Cerebellar cortex (tissue), 1 donor: ENCODE measurements at regions not wholly inside any gene's neighbourhood (a gene's known extent, or its start where the extent isn't known, plus 50 kb on each side); places are given as distances from the start of the nearest gene placed in this dataset.

ENCODE experiments used
- DNase-seq: peaks from one replicate; pipeline ENCODE4 v3.0.0-alpha.2; 2015; ENCODE audit warnings: low spot score

DNA sequence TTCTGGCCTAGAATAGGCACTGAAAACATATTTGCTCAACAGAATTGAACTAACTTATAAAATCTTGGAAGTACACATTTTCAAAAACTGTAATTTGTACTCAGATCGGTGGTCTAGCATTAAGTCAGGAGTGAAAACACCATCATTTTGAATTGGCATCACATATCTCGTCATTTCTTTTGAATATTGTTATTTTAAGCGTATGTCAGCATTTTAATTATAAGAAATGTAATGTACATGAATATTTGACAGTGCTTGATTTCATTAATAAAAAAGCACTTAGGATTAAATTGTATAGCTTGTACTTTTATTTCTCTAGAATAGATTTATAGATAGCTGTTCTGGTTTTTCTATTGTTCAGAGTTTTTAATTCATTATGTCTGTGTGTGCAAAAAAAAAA is 892.2 kb downstream of the BCL11B start:
- no peak for DNase-seq

DNA sequence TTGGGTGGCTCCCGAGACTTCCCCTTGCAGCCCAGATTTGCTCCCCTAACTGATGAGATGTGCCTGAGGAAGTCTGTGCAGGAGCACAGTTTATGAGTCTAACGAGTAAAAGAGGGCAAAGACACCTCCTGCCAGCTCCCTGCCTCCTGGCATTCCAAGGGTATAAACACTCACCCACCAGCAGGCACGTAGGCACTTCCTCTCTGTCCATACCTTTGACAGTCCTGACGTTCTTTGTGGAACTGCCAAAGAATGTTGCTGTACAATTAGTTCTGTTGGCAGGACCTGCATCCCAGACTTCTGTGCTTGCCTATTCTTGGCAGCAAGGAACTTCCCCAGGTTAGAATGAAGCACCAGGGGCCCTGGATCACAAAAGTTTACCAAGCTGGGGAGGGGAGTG is 889.3 kb downstream of the BCL11B start:
- DNase-seq = no peak

DNA sequence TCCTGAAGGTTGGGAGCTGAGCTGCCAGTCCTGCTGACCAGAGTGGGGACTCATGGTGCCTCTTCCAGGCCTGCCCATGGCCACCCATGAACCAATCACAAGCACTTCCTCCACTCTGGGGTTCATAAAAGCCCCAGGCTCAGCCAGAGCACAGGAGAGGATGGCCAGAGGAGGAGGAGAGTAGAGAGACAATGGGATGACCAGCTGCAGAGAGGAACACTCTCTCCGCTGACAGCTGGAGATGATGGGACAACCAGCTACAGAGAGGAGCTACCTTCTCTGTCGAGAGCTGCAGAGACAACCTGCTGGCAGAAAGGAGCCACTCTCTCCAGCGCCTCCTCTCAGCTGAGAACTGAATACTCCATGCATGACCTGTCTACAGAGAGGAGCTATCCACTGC is 886.1 kb downstream of the BCL11B start:
- no peak for DNase-seq

DNA sequence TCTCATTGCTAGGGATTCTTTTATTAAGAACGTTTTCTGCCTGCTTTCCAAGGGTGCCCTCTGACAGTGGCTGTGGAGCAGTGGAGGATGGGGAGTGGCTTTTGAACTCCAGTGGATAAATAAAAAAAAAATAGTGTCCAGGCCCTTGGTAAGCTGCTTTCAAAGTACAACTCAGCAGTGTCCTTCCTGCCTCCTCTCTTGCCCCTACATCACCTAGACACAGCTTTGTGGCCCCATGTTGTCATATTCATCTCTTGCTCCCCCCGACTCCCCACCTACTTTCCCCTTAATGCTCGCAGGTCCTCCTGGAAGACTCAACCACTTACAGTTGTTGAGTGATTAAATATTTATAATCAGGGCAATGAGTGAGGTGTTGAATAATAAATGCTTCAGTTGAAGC is 880.9 kb downstream of the BCL11B start:
- no peak for DNase-seq

DNA sequence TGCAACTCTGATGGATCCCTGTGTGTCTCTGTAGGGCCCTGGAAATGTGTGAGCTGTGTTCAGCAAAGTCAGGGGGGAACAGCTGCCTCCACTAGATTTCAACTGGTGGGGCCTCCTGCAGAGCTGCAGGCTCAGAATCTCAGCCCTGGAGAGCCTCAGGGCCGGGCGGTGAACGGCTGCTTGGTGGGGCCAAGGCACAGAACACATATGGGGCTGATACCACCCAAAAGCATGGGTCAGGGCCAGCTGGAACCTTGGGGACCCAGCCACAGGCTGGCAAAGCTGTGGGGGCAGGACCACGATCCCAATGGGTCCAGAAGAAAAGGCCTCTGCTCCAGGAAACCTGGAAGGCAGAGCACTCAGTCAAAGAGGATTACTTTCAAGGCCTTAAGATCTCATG is 878.5 kb downstream of the BCL11B start:
- DNase-seq = no peak

DNA sequence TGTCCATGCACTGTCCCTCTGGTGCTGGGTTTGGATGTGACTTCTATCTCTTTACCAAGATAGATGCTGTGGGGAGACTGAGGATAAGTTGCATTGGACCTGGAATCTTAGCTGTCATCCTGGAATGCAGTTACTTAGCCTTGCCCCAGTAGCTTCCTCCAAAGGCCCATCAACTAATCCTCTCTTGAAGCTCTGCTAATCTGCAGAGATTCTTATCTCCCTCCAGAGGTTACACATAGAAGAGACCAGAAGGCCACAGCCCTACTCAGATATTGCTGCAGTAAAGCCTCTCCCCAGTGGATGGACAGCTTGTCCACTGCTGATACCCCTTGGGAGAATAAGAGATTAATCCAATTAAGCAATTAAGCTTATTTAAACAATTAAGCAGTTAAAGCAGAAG is 867.2 kb downstream of the BCL11B start:
- DNase-seq = no peak

DNA sequence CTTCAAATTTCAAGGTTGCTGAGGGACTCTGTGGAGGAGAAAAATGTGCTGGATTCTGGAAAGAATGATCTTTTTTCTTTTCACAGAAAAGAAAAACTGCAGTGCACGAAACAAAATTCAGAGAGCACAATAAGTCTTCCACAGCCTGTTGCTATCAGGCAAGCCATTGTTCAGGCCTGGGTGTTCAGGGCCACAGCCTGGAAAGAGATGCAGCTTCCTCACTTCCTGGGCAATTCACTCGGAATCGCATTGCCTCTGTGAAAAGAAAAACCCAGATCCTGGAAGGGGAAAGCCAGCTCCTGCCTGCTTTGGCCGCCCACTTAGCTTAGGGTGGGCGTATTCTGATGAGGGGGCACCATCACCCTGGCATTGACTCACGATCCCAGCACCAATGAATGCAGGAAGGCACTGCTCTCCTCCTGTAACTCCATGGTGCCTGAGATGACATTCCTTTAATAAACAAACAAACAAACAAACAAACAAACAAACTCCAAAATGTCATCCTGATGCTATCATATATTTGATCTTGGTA is 863.9 kb downstream of the BCL11B start:
- no peak for DNase-seq

DNA sequence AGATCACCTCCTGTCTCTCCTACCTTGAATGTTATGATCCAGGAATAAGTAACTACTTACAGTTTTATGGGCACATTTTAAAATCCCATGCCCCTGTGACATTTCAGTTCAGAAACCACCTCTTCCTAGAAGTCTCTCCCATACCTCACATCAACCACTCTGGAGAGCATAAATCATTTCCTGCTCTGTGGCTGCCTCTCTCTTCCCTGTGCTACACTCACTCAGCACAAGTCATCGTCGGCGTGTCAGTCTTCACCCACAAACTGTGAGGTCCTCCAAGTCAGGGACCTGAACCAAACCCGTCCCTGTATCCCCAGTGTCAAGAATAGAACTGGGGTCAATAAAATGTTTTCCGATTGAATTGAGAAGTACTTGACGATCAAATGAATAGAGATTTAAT is 863.3 kb downstream of the BCL11B start:
- no peak for DNase-seq

DNA sequence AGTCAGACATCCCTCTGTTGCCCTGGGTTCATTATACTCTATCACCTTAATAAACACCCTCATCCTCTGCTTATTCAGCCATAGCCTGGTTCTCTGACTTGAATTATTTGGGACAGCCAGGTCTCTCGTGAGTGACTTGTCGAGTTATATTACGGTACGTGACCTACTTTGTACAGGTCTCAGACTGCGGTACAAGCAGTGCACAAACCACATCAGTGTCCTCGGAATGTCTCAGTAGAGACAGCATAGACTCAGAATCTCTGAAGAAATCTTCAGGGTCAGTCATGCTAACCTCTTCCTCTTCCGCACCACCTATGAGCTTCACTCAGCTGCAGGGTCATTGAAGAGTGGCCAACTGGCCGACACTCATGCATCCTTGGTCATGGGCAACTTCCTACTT is 860.8 kb downstream of the BCL11B start:
- DNase-seq = no peak

DNA sequence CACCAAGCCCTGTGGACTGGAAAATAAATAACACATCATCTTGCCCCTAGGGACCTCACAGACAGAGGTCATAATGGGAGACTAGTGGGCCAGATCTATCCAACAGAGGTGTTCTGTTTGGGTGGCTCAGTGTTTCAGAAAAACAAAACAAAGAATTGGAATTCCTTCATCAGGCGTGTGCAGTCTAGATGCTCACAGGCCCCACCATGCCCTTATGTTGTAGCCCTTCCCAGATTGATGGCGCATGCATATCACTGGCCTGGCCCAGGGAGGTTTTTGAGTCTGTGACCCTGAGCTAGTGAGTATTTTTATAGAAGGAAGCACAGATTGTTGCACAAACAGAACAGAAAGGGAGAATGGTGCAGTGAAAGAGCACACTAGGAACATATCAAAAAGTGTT is 859.6 kb downstream of the BCL11B start:
- DNase-seq = no peak

DNA sequence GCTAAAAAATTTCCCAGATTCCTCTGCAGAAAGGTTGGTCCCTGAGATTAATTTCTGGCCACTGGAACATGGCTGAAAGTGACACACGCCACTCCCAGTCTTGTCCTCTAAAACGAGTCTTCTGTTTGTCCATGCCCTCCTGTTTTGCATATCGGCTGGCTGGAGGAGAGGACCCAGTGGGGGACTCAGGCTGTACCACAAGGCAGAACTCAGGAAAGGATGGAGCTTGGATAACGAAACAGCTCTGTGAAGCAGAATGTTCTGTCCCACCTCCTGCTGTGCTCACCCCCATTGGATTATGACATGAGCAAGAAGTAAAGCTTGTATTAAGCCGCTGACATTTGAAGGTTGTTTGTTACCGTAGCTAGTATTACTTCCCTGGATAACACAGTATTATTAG is 856.2 kb downstream of the BCL11B start:
- no peak for DNase-seq

DNA sequence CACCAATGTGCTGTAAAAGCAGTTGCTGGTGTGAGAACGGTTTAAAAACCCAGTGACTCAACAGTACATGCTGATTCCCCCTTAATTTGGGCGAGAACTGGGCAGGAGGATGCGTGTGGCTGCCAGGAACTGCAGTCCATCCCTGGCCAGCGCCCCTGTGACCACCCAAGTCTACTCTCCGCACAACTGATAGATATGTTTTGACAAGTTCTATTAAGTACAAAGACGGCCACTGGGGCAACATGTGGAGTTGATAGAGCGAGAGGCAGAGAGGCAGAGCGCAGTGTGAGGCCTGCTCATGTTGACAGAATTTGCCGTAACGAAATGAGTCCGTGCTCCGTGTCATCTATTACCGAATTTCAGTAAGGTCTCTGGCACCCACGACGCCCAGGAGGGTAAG is 855.0 kb downstream of the BCL11B start:
- DNase-seq = no peak

DNA sequence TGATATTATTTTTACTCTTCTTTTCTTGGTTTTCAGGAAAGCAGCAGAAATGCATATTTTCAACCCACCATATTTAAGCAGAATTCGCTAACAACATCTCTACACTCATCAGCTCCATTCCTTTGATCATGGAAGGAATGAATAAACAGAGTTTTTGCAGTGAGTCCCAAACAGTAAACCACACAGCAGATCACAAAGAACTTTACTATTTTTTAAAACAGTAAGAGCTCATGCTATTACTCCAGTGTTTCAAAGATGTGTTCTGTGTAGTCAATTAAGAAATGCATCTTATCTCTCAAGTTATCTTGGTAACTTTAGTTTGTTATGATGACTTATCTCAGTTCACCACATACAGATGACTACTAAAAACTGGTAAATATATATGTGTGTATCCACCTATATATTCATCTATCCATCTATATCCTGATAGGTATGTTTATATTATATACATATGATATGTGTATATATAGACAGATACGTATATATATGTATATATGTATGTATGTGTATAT is 843.5 kb downstream of the BCL11B start:
- DNase-seq = no peak

DNA sequence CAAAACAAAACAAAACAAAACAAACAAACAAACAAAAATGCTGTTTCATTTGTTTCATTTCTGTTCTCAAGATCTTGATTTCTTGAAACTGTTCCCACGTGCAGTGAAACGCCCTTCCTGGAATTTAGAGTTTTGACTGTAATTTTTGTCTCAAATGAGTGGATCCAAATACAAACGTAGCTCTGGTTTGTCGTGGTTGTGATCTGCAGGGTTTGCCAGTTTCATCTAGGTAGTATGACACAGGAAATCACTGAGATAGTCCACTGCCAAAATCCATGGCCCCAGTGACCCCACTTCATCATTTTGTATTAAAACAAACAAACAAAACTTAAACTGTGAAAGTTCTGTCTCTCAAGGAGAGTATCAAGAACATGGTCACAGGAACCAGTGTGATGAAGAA is 838.6 kb downstream of the BCL11B start:
- no peak for DNase-seq

DNA sequence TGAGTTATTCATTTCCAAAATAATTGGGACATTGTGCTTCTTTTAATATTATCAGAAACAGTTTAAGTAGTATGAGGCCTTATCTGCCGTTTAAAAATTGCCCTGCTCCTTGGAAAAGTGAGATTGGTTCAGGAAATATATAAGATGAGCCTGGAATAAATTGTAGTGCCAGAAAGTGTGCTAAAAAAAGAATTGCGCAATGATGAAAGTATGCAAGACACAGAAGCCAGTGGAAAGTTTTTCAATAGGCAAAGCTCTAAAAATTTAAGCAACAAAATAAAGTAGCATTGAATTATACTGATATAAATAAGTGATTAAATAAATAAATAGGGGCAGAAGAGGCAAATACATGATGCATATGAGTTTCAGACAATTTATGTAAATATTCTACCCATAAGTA is 834.9 kb downstream of the BCL11B start:
- no peak for DNase-seq

DNA sequence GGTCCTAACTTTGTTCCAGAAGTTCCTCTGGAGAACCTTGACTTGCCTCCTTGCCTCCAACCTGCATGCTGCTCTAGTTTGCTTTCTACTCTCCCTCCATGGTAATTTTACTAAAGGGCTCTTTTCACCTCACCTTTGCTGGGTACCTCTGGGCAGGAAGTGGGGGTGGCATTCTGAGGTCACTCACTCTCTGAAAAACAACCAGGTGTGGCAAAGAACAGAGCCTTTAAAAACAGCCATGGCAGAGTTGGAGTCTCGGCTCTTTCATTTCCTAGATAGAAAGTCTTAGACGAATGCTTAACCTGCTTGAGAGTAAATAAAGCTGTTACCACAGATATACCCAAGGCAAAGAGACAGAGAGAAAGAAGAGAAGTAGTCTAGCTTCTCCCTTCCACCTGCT is 827.9 kb downstream of the BCL11B start:
- no peak for DNase-seq

DNA sequence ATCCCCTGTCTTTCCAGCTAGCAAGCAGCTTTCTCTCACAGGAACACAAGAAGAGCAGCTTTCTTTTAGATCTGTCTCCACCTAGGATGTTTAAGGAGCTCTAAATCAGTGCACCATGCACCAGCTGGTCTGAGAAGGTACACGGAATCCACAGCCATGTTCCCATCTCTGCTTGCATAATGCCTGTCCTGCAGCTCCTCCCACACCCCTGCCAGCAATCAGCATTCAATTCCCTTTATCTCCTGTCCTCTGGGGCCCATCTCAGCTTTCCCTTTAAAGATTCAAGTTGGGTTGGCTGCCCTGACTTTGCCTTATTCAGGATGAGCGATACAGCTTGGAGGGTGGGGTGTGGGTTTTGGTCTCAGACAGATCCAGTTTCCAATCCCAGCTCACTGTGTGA is 826.3 kb downstream of the BCL11B start:
- DNase-seq = no peak

DNA sequence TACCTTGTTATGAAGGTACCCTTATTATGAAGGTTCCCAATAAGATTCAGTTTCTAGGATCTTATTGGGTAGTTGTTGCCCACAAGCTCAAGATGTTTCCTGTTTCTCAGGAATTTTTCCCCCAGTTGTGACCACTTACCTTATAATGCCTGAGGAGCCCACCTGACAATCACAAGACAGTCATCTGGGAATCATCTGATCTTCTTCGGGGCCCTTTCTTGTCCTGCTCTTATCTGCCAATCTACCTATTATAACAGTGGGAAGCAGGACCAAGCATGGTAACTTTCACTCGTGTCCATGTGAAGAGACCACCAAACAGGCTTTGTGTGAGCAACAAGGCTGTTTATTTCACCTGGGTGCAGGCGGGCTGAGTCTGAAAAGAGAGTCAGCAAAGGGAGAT is 825.5 kb downstream of the BCL11B start:
- DNase-seq = no peak

DNA sequence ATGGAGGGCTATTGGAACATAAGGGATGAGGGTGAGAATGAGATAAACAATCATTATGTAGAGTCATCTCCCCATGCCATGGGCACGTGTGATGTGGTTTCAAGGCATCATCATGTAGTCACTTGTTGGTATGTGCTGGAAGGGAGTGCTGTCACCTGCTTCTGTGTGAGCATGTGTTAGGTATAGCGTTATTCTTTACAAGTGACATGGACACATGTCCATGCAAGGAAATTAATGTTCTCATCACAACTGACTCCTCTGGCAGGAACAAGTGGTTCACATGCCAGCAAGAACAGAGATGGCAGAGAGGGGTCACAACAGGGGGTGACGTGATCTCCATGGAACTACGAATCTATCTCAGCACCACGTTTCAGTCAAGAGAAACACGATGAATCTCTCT is 815.8 kb downstream of the BCL11B start:
- no peak for DNase-seq

DNA sequence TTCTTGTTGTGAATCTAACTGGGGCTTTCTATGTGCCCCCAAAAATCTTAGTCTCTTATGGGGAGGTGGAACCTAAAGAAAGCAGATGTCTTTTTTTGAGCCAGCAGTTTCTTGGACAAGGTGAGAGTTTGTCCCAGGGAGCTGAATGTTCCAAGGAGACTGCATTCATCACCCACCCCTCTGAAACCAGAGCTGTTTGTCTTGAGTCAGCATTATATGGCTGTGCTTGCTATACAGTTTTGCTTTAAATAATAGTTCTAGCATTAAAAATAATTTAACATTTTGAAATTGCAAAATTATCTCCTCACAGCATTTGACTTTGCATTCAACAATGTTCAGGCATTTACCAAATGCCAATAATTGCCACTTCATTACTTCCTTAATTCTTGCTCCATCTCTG is 813.3 kb downstream of the BCL11B start:
- no peak for DNase-seq

DNA sequence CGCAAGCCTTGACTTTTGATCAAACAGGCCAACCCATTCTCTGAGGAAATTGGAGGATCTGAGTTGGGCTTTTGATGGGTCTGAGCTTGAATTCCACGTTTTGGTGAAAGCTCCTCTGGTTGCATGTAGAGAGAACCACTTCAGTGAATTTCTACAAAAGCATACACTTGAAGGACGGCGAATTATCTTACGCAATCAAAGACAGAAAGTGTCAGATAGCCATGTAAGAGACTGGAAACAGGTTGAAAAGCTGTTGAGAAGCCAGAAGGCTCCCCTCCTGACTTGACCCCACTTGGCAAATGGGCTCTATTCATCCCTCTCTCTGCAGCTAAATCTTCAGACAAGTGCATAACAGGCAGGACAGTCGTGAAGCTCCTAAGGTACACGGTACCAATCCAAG is 809.1 kb downstream of the BCL11B start:
- no peak for DNase-seq

DNA sequence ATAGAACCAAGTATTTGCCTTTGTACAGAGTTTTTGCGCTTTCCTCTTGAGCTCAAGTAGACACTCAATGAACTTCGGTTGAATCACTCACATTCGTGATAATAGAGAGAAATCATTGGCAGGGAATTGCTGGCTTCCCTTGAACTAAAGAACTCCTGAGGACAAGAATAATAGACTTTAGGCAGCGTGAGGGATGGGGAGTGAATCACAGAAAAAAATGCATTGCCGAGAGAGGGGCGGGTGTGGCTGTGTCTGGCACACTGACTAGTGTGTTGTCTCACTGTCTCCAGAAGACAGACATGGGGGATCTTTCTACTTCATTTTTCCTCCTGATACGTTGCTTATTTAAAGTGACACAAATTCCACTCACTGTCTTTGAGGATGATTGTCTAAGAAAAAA is 805.2 kb downstream of the BCL11B start:
- no peak for DNase-seq

DNA sequence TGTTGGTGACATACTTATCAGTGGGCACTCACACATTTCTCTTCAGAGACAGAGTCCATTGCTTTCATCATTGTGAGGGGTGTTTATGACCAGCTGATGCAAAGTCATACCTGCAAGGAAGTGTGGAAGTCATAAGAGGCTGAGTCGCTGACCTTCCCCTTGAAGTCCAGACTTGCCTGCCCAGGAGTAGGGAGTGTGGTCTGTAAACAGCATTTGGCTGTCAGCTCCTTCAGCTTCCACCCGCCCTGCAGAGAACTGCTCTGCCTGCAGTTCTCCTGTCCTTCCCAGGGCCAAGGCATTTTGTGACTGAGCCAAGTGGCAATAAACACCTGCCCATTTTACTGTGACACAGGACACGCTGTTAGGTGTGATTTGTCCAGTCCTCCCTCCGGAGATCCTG is 801.3 kb downstream of the BCL11B start:
- DNase-seq = no peak

DNA sequence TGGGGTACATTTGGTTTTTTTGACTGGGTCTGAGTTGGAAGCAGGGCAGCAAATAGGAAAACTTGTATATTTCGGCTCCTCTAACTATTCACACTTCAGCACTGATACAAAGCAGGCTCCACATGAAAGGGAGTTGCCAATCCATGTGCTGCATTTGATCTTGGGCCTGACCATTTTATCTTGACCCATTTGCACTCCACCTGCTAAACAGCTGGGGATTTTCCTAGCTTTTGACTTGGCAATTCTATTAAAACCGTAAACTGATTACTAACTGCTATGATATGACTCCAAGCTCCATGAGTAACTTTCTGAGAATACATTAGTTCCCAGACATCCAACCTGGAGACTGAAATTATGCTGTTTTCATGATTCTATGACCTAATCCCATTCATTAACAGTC is 797.1 kb downstream of the BCL11B start:
- no peak for DNase-seq

DNA sequence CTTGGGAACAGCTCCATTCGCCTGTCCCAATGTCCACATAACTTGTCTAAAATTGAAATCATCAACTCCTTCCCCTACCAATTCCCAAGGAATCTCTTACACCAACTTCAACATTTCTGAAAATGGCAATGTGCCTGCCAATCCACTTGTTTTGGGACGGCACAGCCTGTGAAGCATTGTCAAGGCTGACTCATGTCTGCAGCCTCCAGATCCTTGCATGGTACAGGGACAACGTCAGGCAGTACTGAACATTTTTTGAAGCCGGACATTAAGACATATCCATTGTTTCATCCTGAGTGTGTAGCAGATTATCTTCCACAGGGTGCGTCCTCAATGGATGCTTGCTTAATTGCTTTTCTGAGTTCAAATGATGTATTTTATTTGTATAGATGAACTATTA is 794.1 kb downstream of the BCL11B start:
- no peak for DNase-seq
